Activated CD4-positive, alpha-beta T cell treated with anti-CD3 and anti-CD28 coated beads, Interleukin-2, amount 50 U/mL, for 1 hour (primary cell): ENCODE measurements at regions not wholly inside any gene's neighbourhood (a gene's known extent, or its start where the extent isn't known, plus 50 kb on each side); places are given as distances from the start of the nearest gene placed in this dataset.

ENCODE experiments used
- DNase-seq: peaks from one replicate; pipeline ENCODE4 v3.0.0-alpha.2; 2020

DNA sequence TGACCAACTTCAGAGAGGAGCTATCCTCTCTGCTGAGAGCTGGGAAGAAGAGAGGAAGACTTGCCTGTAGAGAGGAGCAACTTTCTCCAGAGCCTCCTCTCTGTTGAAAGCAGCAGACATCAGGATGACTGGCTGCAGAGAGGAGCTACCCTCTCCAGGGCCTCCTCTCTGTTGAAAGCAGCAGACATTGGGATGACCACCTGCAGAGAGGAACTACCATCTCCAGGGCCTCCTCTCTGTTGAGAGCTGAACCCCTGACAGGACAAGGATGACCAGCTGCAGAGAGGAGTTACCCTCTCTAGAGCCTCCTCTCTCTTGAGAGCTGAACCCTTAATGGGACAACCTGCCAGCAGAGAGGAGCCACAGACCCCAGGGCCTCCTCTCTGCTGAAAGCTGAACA, 83.0 kb upstream of the GJB5 start:
- no peak for DNase-seq

DNA sequence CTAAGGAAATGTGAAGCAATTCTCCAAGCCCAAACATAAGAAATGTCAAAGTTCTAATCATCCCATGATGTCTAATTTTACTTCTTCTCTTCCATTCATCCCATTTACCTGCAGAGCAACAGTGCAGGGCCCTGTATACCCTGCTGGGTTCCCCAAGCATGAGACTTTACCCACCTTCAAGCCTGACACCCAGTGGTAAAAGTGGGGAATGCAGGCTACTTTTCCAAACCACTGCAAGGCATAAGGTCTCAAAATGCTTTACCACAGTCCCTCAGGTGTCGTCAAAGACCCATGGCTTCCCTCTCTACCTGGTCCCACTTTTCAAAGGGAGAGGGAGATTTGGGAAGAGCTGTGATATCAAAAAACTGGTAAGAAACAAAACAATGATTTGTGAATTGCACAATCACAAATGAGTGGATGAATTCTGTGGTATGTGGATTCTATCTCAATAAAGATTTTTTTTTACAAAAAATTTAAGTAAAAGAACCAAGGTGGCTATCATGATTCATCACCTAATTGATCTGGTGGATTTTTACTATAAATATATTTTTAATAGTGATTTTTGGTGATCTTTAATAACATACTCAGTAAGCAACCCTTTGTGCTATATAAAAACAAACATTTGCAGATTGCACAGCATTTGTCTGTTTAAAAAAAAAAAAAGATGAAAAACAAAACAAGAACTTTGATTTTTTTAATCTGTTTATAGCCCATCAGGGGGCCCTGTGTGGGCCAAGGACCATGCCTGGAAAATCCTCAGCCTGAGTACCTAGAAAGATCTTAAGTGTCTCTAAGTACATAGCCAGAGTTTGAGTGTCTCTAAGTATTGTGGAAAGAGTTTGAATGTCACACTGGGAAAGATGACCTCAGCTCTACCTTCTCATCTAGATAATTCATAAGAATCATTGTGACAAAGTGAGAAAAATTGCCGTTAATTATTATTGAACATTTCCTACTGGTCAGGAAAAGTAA, 73.1 kb upstream of the GJB5 start:
- DNase-seq, result peak; percentile 28

DNA sequence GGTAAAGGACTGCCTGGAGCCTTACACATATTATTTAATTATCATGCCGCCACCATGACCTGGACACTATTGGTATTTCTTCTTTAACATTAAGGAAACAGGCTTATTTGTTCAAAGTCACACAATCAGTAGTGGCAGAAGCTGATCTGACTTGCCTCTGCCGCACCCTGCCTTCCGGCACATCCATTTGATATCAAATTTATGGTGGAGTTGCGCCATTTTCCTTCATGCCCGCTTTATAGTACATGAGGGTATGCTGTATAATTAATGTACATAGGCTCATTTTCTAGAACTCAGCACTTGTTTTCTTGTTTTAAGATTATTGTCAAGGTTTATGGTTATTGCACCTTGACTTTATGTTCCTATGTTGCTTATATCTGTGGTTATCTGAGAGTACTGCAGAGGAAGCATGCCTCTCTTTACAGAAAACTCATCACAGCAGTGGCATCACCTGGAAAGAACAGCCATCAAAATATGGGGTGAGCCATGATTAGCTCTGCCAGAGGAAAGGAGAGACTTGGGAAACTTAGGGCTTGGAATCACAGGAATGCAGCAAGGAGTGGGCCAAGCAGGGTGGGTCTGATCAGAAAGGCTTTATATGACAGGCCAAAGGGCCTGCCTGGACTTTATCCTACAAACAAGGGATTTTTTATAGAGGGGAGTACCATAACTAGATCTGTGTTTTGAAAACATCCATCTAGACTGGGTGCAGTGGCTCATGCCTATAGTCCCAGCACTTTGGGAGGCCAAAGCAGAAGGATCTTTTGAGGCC, 72.2 kb upstream of the GJB5 start:
- DNase-seq, result no peak

DNA sequence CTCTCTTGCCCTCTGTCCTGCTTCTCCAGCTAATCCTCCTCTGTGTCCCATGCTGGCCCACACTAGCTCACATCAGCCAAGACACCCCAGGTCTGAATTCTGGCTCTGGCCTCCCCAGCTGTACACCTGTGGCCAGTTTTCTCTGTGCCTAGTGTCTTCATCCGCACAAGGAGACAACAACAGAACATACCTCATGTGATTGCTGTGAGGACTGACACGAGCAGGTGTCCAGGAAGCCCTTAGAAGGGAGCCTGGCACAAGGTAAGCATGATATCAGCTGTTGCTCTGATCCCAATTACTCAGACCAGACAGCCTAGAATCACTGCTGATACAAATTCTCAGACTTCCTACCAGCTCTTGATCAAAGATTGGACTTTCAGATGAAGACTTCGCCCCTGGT, 71.2 kb upstream of the GJB5 start:
- DNase-seq, result no peak

DNA sequence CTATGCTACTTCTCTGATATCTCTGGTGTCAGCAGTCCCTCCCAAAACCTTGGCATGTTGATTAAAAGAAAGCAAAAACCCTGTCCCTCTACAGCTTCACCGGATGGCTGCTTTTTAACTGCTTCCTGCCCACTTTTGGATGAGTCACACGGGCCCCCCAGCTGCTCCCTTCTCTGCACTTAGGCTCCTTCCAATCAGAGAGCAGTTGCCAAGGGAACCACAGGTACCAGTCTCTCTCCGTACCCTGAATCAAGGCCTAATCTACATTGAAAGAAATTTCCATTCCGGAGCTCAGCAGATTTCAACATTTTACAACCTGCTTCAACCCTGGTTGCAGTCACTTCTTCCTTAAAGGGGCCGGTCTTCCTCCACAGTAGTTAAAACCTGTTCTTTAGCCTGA, 70.6 kb upstream of the GJB5 start:
- no peak for DNase-seq

DNA sequence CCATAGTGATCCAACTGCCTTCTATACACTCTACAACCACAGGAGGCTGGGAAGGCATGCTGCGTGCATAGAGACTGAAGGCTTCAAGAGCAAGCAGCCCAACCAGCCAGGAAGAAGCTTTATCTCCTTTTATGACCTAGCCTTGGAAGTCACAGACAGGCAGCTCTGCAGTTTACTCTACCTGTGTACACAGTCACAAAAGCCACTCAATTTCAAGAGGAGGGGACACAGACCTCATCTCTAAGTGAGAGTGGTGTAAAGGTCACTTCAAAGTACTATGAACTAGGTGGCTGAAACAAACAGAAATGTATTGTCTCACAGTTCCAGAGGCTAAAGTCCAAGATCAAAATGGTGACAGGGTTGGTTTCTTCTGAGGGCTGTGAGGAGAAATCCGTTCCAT, 69.6 kb upstream of the GJB5 start:
- DNase-seq, result no peak

DNA sequence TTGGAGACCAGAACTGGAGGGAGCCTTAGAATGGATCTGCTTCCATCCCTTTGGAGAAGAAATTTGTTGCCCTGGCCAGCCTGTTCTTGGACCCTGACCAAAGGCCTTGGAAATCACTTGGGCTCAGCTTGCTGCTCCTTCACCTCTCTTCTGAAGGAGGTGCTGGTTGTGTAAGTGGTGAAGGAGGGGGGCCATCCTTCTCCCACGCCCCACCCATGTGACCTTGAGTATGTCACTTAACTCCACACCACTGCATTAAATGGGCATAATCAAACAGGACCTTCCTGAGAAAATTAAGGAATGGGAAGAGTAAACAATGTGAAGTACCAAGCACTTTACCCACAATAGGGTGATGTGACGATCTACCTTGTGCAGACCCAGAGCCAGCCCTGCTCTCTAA, 68.3 kb upstream of the GJB5 start:
- no peak for DNase-seq

DNA sequence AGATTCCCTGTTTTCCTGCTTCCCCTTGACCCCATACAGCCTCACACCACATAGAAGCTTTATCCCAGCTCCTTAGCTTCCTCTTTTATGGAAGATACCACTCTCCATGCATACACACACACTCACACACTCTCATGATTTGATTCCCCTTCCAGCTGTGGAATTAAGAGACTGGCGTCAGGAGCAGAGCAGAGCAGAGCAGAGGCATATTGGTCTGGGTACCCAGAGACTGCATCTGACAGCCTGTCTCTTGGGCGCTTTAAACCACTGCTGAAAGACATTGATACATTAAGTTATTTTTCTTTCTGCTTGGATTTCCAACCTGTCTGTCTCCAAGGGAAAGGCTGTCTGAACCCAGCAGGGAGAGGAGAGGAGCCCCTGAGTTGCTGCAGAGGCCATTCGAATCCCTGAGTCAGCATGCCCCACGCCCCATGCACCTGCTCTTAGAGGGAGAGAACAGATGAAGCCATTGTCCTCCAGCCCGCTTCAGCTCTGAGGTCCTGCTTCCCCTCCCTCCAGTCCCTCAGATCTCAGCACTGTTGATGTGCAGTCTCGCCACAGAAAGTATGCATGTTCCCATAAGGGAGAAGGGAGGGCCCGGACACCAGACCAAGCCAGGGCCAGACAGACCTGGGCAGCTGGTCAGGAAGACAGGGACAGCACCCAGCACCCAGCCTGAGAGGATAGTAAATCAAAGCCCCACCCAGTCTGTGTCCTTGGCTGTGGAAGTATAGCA, 66.7 kb upstream of the GJB5 start:
- no peak for DNase-seq

DNA sequence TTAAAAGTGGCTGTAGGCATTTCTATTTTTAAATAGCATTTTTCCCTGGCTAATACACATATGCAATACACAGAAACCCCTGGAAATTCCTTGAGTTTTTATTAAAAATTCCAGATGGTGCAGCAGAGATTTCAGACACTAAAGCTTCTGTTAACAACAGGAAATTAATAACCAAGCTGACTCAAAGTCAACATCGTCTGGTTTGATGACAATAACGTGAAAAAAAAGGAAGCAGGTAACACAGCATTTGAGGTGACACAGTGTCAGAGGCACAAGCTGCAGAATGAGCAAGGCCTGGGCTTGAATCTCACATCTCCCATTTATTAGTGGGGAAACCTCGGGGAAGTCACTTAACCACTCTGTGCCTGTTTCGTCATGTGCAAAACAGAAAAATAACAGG, 64.6 kb upstream of the GJB5 start:
- no peak for DNase-seq

DNA sequence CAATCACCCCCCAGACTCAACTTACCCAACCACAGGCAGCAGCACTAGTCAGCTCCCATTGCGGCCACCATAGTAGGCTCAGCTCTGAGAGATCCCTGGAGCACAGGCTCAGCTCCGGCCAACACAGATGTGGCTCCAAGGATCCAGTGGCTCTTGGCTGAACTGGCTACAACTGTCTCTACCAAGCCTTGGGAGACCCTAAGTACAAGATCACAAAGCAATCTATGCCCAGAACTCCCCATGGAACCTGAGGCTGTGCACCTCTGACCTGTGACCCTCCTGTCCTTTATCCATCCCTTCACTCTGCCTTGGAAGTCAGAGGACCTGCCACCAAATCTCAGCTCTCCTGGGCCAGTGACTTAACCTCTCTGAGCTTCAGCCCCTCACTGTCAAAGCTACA, 61.8 kb upstream of the GJB5 start:
- no peak for DNase-seq

DNA sequence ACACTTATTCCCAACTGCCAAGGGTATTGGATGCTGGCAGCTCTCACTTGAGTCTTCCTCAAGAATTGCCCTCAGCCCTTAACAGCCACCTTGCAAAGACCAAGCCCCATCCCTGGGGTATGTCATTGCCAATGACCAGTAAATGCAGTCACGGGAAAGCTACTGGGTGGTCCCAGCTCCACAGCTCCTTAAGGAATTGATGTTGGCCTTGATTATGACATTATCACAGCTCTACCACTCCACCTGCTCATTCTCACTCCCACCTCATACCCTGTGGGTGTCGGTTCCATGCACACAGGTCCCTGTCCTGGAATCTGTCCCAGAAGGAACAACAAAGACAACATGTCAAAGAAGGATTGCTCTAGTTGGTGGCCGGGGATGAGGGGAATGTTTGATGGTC, 60.5 kb upstream of the GJB5 start:
- DNase-seq, result no peak

DNA sequence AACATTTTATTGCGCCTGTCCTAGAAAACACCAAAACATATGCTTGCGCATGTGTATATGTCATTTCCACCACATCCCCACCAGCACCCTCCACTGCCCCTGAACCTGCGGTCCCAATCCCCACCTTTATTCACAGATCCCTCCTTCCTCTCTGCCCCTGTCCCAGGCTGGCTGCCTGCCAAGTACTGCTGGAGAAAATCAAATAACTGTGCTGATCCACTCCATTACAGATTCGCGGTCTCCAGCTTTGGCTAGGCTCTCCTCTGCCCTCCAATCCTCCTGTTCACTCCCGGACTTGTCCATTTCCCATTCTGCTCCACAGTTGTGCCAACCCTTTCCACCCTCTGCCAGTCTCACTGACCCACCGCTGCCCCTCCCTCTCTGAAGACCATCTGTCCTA, 59.3 kb upstream of the GJB5 start:
- DNase-seq, result no peak

DNA sequence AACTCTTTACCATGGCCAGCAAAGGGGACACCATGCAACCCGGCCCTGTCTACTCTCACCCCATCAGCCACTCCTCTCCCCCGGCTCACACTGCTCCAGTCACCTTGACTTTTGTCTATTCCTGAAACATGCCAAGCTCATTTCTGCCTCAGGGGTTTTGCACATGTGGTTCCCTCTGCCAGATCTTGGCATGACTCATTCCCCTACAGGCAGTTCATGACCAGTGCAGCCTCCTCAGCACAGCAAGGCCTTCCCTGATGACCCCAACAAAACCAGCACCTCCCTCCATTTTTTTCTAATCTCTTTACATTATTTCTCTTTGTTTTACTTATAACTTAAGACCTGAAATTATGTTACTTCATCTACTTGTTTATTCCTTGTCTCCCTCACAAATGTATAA, 58.6 kb upstream of the GJB5 start:
- DNase-seq, result no peak

DNA sequence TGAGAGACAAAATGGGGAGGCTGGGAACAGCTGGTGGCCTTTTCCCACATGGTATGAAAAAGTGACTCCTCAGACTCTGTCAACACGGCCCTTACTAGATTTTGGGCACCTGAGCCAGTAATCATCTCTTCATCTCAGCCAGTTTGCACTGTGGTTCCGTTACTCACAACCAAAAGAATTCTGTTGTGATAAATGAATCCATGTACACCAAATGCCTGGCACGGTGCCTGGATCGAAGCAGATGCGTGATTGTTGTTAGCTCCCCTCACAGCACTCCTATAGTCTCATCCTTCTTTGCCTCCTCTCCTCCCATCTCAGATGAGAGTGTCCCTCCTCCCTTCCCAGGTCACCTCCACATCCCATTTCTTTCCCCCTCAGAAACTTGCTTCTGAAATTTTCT, 57.9 kb upstream of the GJB5 start:
- no peak for DNase-seq

DNA sequence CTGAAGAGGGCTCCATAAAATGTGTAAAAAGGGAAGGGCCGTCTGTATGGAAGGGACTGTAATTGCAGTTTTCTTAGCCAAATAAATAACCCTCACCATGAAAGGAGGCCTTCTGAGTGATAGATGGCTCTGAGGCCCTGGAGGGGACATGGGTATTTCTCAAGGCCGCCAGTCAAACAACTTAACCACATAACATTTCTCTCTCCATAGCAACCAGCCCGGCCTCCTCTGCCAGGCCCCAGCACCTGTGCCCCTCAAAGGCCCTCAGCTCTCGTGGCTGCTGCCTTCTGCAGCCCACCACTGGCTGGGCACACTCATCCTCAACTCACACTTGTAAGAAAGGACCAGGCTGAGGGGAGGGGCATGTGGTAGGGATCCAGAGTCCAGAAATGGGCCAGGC, 57.0 kb upstream of the GJB5 start:
- no peak for DNase-seq

DNA sequence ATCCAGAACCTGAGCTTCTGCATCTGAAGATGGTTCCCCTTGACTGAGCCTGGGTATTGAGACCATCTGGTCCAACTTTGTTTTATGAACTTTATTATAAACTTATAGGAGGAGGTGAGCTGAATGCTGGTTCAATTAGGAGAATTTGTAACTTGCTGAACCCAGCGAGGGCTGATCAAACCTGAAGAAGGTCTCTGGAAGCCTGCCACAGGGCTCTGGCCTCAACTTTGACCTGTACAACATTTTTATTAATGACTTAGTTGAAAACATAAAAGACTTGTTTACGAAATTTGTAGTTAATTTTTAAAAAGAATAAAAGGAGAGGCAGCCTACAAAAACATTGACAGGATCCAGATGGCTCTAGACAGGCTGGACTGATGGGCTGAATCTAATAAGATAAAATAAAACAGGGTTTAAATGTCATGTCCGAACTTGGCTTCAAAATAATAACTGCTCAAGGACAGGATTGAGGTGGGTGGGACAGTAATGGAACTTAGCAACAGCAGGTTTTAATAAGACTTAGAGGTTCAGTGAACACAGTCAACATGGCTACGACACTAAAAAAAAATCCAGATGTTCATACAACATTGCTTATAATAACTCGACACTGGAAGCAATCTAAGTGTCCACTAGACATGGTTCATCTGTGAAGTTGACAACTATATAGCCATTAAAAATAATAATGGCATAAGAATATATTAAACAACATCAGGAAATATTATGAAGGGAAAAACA, 53.4 kb upstream of the GJB5 start:
- DNase-seq, result no peak
